ENCODE measurements at regions not wholly inside any gene's neighbourhood (a gene's known extent, or its start where the extent isn't known, plus 50 kb on each side); places are given as distances from the start of the nearest gene placed in this dataset.

GRCh38 chrX:69431420-69431819 is 72.7 kb upstream of the NALF2 start:
- Histone ChIP-seq H3K36me3 (no peaks in the 10 kb centered on the region), H3K27me3 (ENCODE audit: low read depth) (no peaks in the 10 kb centered on the region), H3K9me3 (no peaks in the 10 kb centered on the region), H3K4me3 (no peak overlapping the region), H3K4me1 (no peaks in the 10 kb centered on the region), H3K27ac (no peak overlapping the region)
- TF ChIP-seq, protein P1, sequence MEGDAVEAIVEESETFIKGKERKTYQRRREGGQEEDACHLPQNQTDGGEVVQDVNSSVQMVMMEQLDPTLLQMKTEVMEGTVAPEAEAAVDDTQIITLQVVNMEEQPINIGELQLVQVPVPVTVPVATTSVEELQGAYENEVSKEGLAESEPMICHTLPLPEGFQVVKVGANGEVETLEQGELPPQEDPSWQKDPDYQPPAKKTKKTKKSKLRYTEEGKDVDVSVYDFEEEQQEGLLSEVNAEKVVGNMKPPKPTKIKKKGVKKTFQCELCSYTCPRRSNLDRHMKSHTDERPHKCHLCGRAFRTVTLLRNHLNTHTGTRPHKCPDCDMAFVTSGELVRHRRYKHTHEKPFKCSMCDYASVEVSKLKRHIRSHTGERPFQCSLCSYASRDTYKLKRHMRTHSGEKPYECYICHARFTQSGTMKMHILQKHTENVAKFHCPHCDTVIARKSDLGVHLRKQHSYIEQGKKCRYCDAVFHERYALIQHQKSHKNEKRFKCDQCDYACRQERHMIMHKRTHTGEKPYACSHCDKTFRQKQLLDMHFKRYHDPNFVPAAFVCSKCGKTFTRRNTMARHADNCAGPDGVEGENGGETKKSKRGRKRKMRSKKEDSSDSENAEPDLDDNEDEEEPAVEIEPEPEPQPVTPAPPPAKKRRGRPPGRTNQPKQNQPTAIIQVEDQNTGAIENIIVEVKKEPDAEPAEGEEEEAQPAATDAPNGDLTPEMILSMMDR (IDR thresholded peaks at IDR 0.05) = no peak
- intact Hi-C loops (cut with DNase I) = no loop called here
- no peak for DNase-seq
- ATAC-seq = no peak

DNA sequence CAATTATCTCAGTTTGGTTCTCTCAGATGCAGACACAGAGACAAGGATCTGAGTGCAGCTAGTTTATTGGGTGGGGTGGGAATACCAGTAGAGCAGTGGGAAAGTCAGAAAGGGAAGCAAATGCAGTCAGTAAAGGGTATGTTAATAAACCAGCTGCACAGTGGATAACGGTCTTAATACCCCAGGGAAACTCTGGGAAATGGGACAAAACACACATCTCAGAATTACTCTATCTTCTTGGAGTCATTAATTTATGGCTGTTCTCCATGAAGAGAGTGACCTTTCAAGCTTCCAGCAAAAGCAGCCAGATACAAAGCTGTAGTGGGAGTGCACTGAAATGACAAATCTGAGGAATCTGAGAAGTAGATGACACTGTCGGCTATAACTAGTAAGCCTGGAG is 73.3 kb upstream of the NALF2 start:
- TF ChIP-seq, protein P1 (IDR thresholded peaks at IDR 0.05) = no peak
- intact Hi-C loops (cut with DNase I) = no loop called here
- H3K36me3 ChIP-seq = no peaks in the 10 kb centered on the region
- H3K27ac ChIP-seq = no peak overlapping the region
- no peak for DNase-seq
- ATAC-seq = no peak
- no peaks in the 10 kb centered on the region for H3K9me3 ChIP-seq
- H3K27me3 ChIP-seq (ENCODE audit: low read depth) = no peaks in the 10 kb centered on the region
- H3K4me3 ChIP-seq = no peak overlapping the region
- H3K4me1 ChIP-seq = no peaks in the 10 kb centered on the region

DNA sequence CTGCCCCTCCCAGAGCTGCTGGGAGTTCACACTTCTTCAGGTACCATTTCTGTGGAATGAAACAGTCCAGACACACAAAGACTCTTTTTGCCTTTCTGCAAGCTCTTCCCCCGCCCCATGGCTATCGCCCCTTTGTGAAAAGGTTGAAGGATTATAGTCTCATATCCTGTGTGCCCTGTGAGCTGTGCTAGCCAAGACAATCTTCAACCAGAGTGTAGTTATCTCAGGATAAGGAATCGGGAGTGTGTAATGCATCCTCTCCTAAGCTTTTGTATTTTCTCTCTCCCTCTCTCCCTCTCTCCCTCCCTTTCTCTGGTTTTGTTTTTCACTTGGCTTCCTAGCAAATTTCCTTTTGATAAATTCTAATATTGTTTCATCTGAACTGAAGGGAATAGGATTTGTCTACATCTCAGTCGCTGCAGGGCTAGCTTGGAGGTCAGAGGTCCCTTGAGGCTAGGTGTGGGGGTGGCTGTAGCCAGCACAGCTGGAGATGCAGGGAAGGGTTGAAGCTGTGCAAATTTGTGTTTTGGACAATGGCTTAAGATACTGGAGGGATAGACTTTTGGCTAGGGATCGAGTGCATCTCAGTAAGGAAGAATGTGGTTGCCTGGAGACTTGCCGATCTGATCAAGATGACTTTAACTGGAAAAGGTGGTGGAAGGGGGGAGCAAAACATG is 74.6 kb upstream of the NALF2 start:
- intact Hi-C loops (cut with DNase I) = no loop called here
- no peaks in the 10 kb centered on the region for H3K9me3 ChIP-seq
- no peak overlapping the region for H3K4me3 ChIP-seq
- H3K4me1 ChIP-seq = no peaks in the 10 kb centered on the region
- no peaks in the 10 kb centered on the region for H3K27me3 ChIP-seq (ENCODE audit: low read depth)
- no peak for DNase-seq
- H3K36me3 ChIP-seq = no peaks in the 10 kb centered on the region
- ATAC-seq = no peak
- H3K27ac ChIP-seq = no peak overlapping the region
- TF ChIP-seq, protein P1 (IDR thresholded peaks at IDR 0.05) = no peak

DNA sequence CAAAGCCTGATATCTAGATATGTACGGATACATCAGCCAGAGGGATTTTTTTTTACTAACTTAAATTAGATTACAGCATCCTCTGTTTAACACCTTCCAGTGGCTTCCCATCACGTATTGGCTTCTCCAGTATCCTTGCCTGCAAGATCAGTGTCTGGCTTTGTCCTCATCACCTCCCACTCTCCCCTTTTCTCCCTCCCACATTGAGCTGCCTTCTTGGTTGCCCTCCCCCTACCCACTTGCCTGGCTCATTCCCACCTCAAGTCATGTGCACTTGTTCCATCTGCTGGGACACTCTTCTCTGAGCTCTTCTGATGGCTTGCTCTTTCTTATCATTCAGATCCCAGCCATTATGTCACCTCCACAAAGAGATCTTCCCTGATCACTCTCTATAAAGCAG is 75.9 kb upstream of the NALF2 start:
- DNase-seq (no peak), ATAC-seq (no peak)
- H3K36me3 ChIP-seq = no peaks in the 10 kb centered on the region
- no peak overlapping the region for H3K4me3 ChIP-seq
- H3K27me3 ChIP-seq (ENCODE audit: low read depth) = no peaks in the 10 kb centered on the region
- no peaks in the 10 kb centered on the region for H3K4me1 ChIP-seq
- intact Hi-C loops (cut with DNase I) = no loop called here
- TF ChIP-seq, protein P1 (IDR thresholded peaks at IDR 0.05) = no peak
- no peaks in the 10 kb centered on the region for H3K9me3 ChIP-seq
- H3K27ac ChIP-seq = no peak overlapping the region

DNA sequence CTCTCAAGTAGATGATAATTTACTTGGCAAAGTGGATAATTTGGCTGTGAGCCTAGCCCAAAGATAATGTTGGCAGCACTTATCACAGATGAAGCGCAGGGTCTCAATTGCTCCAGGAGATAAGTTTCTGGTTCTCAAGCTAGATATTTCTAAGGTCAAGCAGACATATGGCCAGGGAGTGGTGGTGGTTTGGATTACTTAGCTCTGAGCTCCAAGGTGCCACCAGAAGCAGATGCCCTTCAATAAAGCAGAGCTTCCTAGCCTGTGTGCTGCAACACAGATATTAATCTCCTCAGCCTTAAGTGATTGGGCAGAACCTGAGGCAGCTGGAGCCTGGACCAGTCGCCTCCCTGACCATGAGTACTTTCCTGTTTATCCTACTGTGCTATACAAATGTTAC is 79.2 kb upstream of the NALF2 start:
- no peak for ATAC-seq
- H3K36me3 ChIP-seq = no peaks in the 10 kb centered on the region
- intact Hi-C loops (cut with DNase I) = no loop called here

More for the DNA sequence above, 79.2 kb upstream of the NALF2 start:
- no peak for DNase-seq
- H3K27ac ChIP-seq = no peak overlapping the region
- no peaks in the 10 kb centered on the region for H3K4me1 ChIP-seq
- TF ChIP-seq, protein P1 (IDR thresholded peaks at IDR 0.05) = no peak
- H3K9me3 ChIP-seq = no peaks in the 10 kb centered on the region
- no peaks in the 10 kb centered on the region for H3K27me3 ChIP-seq (ENCODE audit: low read depth)
- H3K4me3 ChIP-seq = no peak overlapping the region

Measured in lower lobe of right lung (tissue), 2 donors.